Heart left ventricle (tissue), 16 donors: ENCODE measurements at regions not wholly inside any gene's neighbourhood (a gene's known extent, or its start where the extent isn't known, plus 50 kb on each side); places are given as distances from the start of the nearest gene placed in this dataset.

Source experiments
- ATAC-seq, 4 donors: fragments of 200-7000 bp; cut with Tn5 transposase; one replicate each; pipeline ENCODE4 v1.9.1; 2020 to 2022; ENCODE audit warnings: moderate library complexity in 4 of 4, mild to moderate bottlenecking in 3 of 4, moderate number of reproducible peaks in 1 of 4
- DNase-seq, 5 donors: peaks; one replicate each; pipeline ENCODE4 v3.0.0-alpha.2; 2020
- H3K27ac ChIP-seq, 12 donors: fragments of 200-600 bp; sonication (generic) in 4 of 12; one replicate each; pipeline versions ENCODE4 v1.5.0 to v1.8.0; 2016 to 2022; ENCODE audit warnings: mild to moderate bottlenecking in 2 of 12
- H3K27me3 ChIP-seq, 9 donors: fragments of 200-600 bp; sonication (generic) in 2 of 9; one replicate each; pipeline versions ENCODE4 v1.5.1 to v1.8.0; 2016 to 2022; ENCODE audit warnings: mild to moderate bottlenecking in 3 of 9
- H3K36me3 ChIP-seq, 9 donors: fragments of 200-600 bp; sonication (generic) in 2 of 9; one replicate each; pipeline versions ENCODE4 v1.5.0 to v1.8.0; 2018 to 2022; ENCODE audit warnings: mild to moderate bottlenecking in 2 of 9
- H3K4me1 ChIP-seq, 12 donors: fragments of 200-600 bp; sonication (generic) in 4 of 12; one replicate each; pipeline versions ENCODE4 v1.5.0 to v1.8.0; 2016 to 2022; ENCODE audit warnings: mild to moderate bottlenecking in 3 of 12
- H3K4me3 ChIP-seq, 12 donors: fragments of 200-600 bp; sonication (generic) in 4 of 12; one replicate each; pipeline versions ENCODE4 v1.5.0 to v1.8.0; 2017 to 2022; ENCODE audit warnings: mild to moderate bottlenecking in 9 of 12, moderate library complexity in 4 of 12
- H3K9me3 ChIP-seq, 12 donors: fragments of 200-600 bp; sonication (generic) in 4 of 12; one replicate each; pipeline versions ENCODE4 v1.5.0 to v1.8.0; 2016 to 2022; ENCODE audit warnings: mild to moderate bottlenecking in 1 of 12
- CTCF ChIP-seq, 12 donors: fragments of 200-600 bp; sonication (generic) in 4 of 12; IDR thresholded peaks; one replicate each; pipeline versions ENCODE4 v1.5.0 to v1.8.0; 2018 to 2022; ENCODE audit warnings: antibody characterized with exemption in 12 of 12, mild to moderate bottlenecking in 5 of 12
- POLR2A ChIP-seq, 2 donors: fragments of 450-650 bp; IDR thresholded peaks; one replicate each; pipeline ENCODE4 v1.6.1; 2017; ENCODE audit warnings: antibody characterized with exemption in 2 of 2, mild to moderate bottlenecking in 2 of 2, moderate library complexity in 2 of 2
- WGBS, 4 donors: extraction: QIAGEN DNeasy Blood & Tissue Kit in 2 of 4; methylation state at CpG; one replicate each; pipeline versions ENCODE4 v1.1.5 to v1.1.7; 2013 to 2018; 5-methylcytosine and 5-hydroxymethylcytosine counted together
- intact Hi-C, 10 donors: fragments of 100-400 bp; cut with DNase I; formaldehyde crosslinking; loops; one replicate each; pipeline versions ENCODE4 v1.11.1 to v1.14.2; 2022
- donor health status: ischemic (EF 13 %, LVEDD 7.1; RV severe dilation, severe dysfunction).
- donor health status: healthy with polysubstance abuse.
- donor health status: DM: no; HTN: yes; CAD: no.
- donor health status: DM: no; HTN: no; CAD: no.
- donor health status: ischemic (EF 25% LVEDD 6.9; RV normal size, moderate dysfunction).
- donor health status: ischemic (EF 25% LVEDD 5.7; RV mildly dilated, moderate dysfunction).
- donor health status: healthy.
- donor health status: DM: yes; HTN: yes; CAD: no.
- donor health status: ischemic (EF 35%, LVEDD 5.7; RV mildly dilated, moderate dysfunction).
- donor health status: nonischemic (EF 11% LVEDD 7.7; RV severe dilation, severe dysfunction).
- donor health status: DM: yes; HTN: yes; CAD: no.
- donor health status: PGD.
- donor health status: ischemic (EF 29% LVEDD 5.4; RV normal size, mild dysfunction).
- donor health status: nonischemic (EF 23%, LVEDD 6.1; RV moderate dilation, normal function).

- intact Hi-C loops = no loop called here
- TF ChIP-seq POLR2A (IDR thresholded peaks at IDR 0.05) = no peak
- TF ChIP-seq CTCF (IDR thresholded peaks at IDR 0.05) = no peak
- WGBS, 4 donors = 80 to 92% (median 83%) methylated on average over 6 to 9 of the region's 9 CpGs
- no peak for ATAC-seq
- Histone ChIP-seq H3K9me3 (peaks cover 0 to 6% (median 0%) of the 10 kb centered on the region in 12 donors), H3K27me3 (peaks cover 0 to 7% (median 0%) of the 10 kb centered on the region in 9 donors), H3K36me3 (no peaks in the 10 kb centered on the region), H3K4me1 (no peaks in the 10 kb centered on the region), H3K27ac (no peak overlapping the region), H3K4me3 (no peak overlapping the region)
- DNase-seq = no peak
These were observed 59.9 kb upstream of the CDH5 start for GRCh38 chr16:66306366-66307150.

GRCh38 chr16:66304961-66305360 lies 61.5 kb upstream of the CDH5 start:
- Histone ChIP-seq H3K4me3 (no peak overlapping the region), H3K4me1 (no peaks in the 10 kb centered on the region), H3K27ac (no peak overlapping the region), H3K9me3 (peaks cover 0 to 11% (median 0%) of the 10 kb centered on the region in 12 donors), H3K27me3 (peaks cover 0 to 7% (median 0%) of the 10 kb centered on the region in 9 donors), H3K36me3 (no peaks in the 10 kb centered on the region)
- intact Hi-C loops = no loop called here
- no peak for DNase-seq
- no peak for TF ChIP-seq CTCF (IDR thresholded peaks at IDR 0.05)
- no peak for TF ChIP-seq POLR2A (IDR thresholded peaks at IDR 0.05)
- ATAC-seq = no peak
- 77 to 85% (median 83%) methylated on average over 2 to 3 of the region's 3 CpGs for WGBS, 4 donors

- Histone ChIP-seq H3K27me3 (peaks cover 0 to 7% (median 0%) of the 10 kb centered on the region in 9 donors), H3K4me3 (no peak overlapping the region), H3K36me3 (no peaks in the 10 kb centered on the region), H3K9me3 (peaks cover 0 to 11% (median 0%) of the 10 kb centered on the region in 12 donors), H3K27ac (no peak overlapping the region), H3K4me1 (no peaks in the 10 kb centered on the region)
- intact Hi-C loops = no loop called here
- ATAC-seq = no peak
- DNase-seq = no peak
- WGBS, 4 donors = 13 to 47% (median 39%) methylated on average over 4 to 7 of the region's 7 CpGs
- TF ChIP-seq POLR2A (IDR thresholded peaks at IDR 0.05) = no peak
- no peak for TF ChIP-seq CTCF (IDR thresholded peaks at IDR 0.05)
These were observed 62.3 kb upstream of the CDH5 start for GRCh38 chr16:66304151-66304550.

GRCh38 chr16:66300501-66300900 lies 66.0 kb upstream of the CDH5 start:
- Histone ChIP-seq H3K27ac (no peak overlapping the region), H3K27me3 (peaks cover 0 to 3% (median 0%) of the 10 kb centered on the region in 9 donors), H3K9me3 (peaks cover 0 to 17% (median 0%) of the 10 kb centered on the region in 12 donors), H3K4me3 (no peak overlapping the region), H3K36me3 (no peaks in the 10 kb centered on the region), H3K4me1 (no peaks in the 10 kb centered on the region)
- TF ChIP-seq POLR2A (IDR thresholded peaks at IDR 0.05) (no peak), CTCF (IDR thresholded peaks at IDR 0.05) (no peak)
- intact Hi-C loops = no loop called here
- ATAC-seq (no peak), DNase-seq (no peak)
- WGBS, 4 donors = 41 to 95% (median 87%) methylated on average over 1 of the region's 1 CpG
